BJ (cell line): ENCODE measurements at regions not wholly inside any gene's neighbourhood (a gene's known extent, or its start where the extent isn't known, plus 50 kb on each side); places are given as distances from the start of the nearest gene placed in this dataset.

Experiments used
- CTCF ChIA-PET: fragments of 350-600 bp; formaldehyde crosslinking; extraction: SDS; loops from one replicate; lab custom pipeline; 2021; ENCODE audit warnings: antibody characterized with exemption, inconsistent platforms; lab: Yijun Ruan, JAX
- POLR2A ChIA-PET: fragments of 300-600 bp; sonication (Branson Sonifier 250); formaldehyde crosslinking; extraction: SDS; loops from one replicate; lab custom pipeline; 2021; ENCODE audit warnings: antibody characterized with exemption; lab: Charles Lee
- DNase-seq: peaks from one replicate; pipeline ENCODE4 v3.0.0-alpha.2; 2011; ENCODE audit warnings: low read depth
- H3K27me3 ChIP-seq: 2 replicates; pipeline ENCODE4 v1.6.0; 2011; ENCODE audit warnings: low read length; ENCODE audit not compliant: control insufficient read depth, insufficient read depth
- H3K36me3 ChIP-seq: 2 replicates; pipeline ENCODE4 v1.5.1; 2011; ENCODE audit warnings: low read length; ENCODE audit not compliant: control insufficient read depth, insufficient read depth
- H3K4me3 ChIP-seq: 2 replicates; pipeline ENCODE4 v1.5.1; 2011; ENCODE audit warnings: low read depth, mild to moderate bottlenecking, control low read depth, low read length
- TF ChIP-seq, protein P1 (sequence below): IDR thresholded peaks from 2 replicates; pipeline ENCODE4 v1.5.1; 2011; ENCODE audit warnings: low read depth, mild to moderate bottlenecking, control low read depth, inconsistent platforms, low read length, moderate library complexity; ENCODE audit not compliant: insufficient read depth

DNA sequence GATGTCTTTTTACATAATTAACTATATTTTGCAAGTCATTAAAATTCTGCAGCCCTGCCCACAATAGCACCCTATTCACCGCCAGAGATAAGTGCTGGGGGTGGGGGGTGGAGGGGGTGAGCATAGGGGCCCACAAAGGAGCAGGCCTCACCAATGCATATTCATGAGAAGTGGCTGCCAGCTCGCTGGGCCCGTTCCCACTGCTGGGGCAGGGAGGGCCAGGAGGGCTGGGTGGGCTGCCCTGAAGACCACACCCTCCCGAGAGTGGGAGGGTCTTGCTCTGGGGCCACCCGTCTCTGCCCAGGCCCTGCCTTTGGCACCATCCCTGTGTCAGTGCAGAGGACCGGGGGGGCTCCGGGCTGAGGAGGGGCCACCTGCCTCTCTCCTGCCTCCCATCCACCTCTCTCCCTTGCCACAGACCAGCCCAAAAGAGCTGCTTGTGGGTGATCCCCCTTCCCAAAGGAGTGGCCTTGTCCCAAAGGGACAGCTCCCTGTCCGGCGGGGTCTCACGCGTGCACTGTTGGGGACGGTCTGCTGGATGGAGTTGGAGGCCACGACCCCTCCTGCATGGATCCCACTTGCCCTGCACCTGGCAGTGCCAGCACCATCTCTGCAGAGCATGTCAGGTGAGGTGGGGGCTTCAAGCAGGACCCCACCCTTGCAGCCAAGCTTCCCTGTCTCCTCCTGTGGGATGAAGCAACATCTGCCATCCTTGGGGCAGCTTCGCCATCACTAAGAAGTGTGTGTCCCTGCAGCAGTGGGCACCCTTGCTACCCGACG, 138.8 kb upstream of the GPC1 start:
- Histone ChIP-seq H3K36me3 (no peaks in the 10 kb centered on the region), H3K4me3 (no peak overlapping the region), H3K27me3 (no peaks in the 10 kb centered on the region; the same call in none of the 2 replicates)
- TF ChIP-seq, protein P1, sequence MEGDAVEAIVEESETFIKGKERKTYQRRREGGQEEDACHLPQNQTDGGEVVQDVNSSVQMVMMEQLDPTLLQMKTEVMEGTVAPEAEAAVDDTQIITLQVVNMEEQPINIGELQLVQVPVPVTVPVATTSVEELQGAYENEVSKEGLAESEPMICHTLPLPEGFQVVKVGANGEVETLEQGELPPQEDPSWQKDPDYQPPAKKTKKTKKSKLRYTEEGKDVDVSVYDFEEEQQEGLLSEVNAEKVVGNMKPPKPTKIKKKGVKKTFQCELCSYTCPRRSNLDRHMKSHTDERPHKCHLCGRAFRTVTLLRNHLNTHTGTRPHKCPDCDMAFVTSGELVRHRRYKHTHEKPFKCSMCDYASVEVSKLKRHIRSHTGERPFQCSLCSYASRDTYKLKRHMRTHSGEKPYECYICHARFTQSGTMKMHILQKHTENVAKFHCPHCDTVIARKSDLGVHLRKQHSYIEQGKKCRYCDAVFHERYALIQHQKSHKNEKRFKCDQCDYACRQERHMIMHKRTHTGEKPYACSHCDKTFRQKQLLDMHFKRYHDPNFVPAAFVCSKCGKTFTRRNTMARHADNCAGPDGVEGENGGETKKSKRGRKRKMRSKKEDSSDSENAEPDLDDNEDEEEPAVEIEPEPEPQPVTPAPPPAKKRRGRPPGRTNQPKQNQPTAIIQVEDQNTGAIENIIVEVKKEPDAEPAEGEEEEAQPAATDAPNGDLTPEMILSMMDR = no peak
- ChIA-PET CTCF (interaction anchor here (0.9 kb wide), 1 partner anchor 18 kb away, joined by 3 read pairs; no protein-coding TSS in a partner anchor), POLR2A (no interaction called here)
- no peak for DNase-seq

DNA sequence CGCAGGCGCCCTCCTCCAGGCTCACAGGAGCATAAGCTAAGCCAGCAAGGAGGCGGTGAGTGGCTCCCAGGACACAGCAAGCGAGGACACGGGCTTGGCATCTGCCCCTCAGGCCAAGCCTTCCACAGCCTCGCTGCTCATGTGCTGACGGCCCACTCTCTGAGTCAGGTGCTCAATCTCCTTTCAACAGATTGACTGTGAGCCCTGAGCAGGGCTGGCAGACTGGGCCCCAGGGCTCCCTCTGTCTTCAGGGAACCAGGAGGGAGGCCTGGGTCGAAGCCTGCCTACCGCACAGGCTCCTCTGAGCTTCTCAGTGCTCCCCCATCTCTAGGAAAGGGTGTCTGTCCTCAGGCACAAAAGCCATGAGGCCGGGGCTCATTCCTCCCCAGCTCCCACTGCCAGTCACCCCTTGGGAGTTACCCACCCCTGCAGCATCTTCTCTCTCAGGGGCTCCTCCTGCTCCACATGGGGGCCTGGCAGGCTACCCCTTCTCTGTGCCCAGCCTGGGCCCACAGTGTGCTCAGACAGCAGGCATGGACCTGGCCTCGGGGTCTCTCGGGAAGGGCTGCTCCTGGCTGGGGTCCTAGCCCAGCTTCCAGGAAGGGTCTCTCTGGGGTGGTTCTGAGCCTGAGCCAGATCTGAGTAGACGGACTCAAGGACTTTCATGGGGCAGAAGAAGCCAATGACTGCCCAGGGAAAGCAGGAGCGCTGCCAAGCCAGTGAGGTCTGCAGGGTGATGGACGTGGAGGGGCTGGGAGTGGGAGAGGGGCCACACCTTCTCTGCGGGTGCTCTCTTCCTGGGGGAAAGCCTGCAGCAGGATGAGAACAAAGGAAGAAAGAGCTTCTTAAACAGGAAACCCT, 138.0 kb upstream of the GPC1 start:
- ChIA-PET CTCF (interaction anchor here (0.9 to 3.1 kb wide), 3 partner anchors 9 to 141 kb away, joined by 3 to 11 read pairs (median 3); no protein-coding TSS in a partner anchor), POLR2A (no interaction called here)
- TF ChIP-seq, protein P1 = no peak
- H3K27me3 ChIP-seq = peaks cover 2% of the 10 kb centered on the region
- no peak for DNase-seq
- H3K4me3 ChIP-seq = no peak overlapping the region
- H3K36me3 ChIP-seq = no peaks in the 10 kb centered on the region

DNA sequence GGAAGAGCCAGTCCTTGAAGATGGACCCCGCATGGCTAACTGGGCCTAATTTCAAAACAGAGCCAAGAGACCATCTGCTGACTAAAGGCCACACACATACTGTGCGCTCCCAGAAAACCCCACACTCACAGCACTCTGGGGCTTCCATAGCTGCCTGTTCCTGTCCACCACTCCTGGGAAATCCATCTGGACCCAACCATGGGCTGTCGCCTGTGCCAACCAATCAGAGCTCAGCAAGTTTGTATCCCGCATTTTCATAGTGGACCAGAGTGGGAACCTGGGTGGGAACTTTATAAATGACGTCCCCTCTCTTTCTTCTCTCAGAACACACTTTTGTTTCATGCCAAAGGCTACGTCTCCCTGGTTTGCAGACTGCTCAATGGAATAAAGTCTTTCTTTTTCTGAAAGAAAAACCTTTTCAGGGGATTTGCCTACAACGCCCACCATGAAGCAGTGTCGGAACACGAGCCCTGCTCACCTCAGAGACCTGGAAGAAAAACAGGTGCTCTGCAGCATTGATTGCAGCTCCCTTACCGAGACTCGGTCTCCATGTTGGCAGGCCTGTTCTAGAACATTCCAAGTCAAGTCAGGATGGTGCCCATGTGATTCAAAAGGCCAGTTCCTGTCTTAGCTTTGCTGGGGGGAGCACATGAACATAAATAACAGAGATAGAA, 137.2 kb upstream of the GPC1 start:
- Histone ChIP-seq H3K36me3 (no peaks in the 10 kb centered on the region), H3K4me3 (no peak overlapping the region), H3K27me3 (peaks cover 2% of the 10 kb centered on the region)
- no peak for DNase-seq
- TF ChIP-seq, protein P1 = no peak
- ChIA-PET CTCF (interaction anchor here (0.6 to 3.1 kb wide), 3 partner anchors 8 to 140 kb away, joined by 3 to 11 read pairs (median 3); no protein-coding TSS in a partner anchor), POLR2A (no interaction called here)

DNA sequence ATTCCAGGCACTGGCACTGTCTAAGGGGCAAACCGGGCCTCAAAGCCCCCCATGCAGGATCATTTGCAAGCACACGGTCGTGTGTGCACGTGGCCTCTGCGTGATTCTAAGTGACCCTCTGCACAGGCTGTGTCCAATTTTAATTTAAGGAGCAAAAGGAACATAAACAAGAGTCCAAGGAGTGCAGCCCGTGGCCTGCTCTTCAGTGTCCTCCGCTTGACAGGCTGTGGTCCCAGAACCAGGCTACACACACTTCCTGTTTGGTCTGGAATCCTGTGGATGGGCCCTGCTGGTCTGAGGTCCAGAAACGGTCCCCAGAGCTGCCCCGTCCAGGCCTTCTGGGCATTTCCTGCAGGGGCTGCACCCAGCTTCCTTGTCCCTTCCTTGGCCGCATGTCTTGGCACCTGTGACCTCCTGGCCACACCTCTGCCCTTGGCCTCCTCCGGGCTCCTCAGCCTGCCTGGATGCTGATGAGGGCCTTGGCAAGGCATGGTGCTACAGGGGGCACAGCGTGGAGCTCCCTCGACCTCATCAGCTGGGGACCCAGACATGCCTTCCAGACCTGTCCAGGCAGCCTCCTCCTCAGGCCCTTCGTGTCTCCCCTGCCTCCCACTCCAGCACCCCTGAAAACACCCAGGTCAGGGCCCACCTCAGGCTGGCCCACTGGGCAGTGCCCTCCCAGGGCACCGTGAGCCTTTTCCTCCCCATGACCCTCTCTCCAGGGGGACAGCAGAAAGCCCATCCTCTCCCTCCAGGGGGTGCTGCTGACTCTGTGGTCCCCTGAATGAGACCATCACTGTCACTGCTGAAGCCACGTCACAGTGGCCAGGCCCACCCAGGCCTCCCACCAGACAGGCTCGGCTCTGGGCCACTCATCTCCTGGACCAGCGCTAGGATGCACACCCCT, 136.4 kb upstream of the GPC1 start:
- ChIA-PET POLR2A (no interaction called here), CTCF (interaction anchor here (0.6 to 3.1 kb wide), 4 partner anchors 8 to 140 kb away, joined by 3 to 11 read pairs (median 4); no protein-coding TSS in a partner anchor)
- no peak for DNase-seq

More for the DNA sequence above, 136.4 kb upstream of the GPC1 start:
- Histone ChIP-seq H3K36me3 (no peaks in the 10 kb centered on the region), H3K4me3 (no peak overlapping the region), H3K27me3 (peaks cover 2% of the 10 kb centered on the region)
- TF ChIP-seq, protein P1 = peak; percentile 22; the same call in 1 of the 2 replicates
